ENCODE measurements at regions not wholly inside any gene's neighbourhood (a gene's known extent, or its start where the extent isn't known, plus 50 kb on each side); places are given as distances from the start of the nearest gene placed in this dataset.
"Not testable (repeated sequence)": the region's sequence is repeated elsewhere in the genome, so short reads cannot be mapped to it uniquely, and the experiment has no call there.

GRCh38 chr7:115635876-115636275, 394.7 kb downstream of the TFEC start:
- no peak for DNase-seq

GRCh38 chr7:115635376-115635775, 395.2 kb downstream of the TFEC start:
- DNase-seq: no peak

GRCh38 chr7:115634633-115635032, 395.9 kb downstream of the TFEC start:
- peak; percentile 15 for DNase-seq

- DNase-seq: no peak
Measured at GRCh38 chr7:115632636-115633035, 397.9 kb downstream of the TFEC start.

GRCh38 chr7:115631782-115632181, 398.8 kb downstream of the TFEC start:
- no peak for DNase-seq

GRCh38 chr7:115630049-115630448, 400.5 kb downstream of the TFEC start:
- DNase-seq: no peak

- no peak for DNase-seq
Measured at GRCh38 chr7:115618676-115619075, 411.9 kb downstream of the TFEC start.

- DNase-seq: no peak
Measured at GRCh38 chr7:115613836-115614235, 416.7 kb downstream of the TFEC start.

GRCh38 chr7:115603416-115603815, 427.1 kb downstream of the TFEC start:
- DNase-seq: no peak

GRCh38 chr7:115600207-115600606, 430.4 kb downstream of the TFEC start:
- DNase-seq: no peak

- not testable (repeated sequence) for DNase-seq
Measured at GRCh38 chr7:115599184-115599583, 431.4 kb downstream of the TFEC start.

- not testable (repeated sequence) for DNase-seq
Measured at GRCh38 chr7:115597220-115597619, 433.3 kb downstream of the TFEC start.

GRCh38 chr7:115593111-115593510, 437.5 kb downstream of the TFEC start:
- DNase-seq: no peak

GRCh38 chr7:115585015-115585718, 445.4 kb downstream of the TFEC start:
- DNase-seq: no peak

GRCh38 chr7:115582956-115583355, 447.6 kb downstream of the TFEC start:
- no peak for DNase-seq

GRCh38 chr7:115578576-115578975, 452.0 kb downstream of the TFEC start:
- DNase-seq: no peak

- no peak for DNase-seq
Measured at GRCh38 chr7:115574681-115575291, 455.8 kb downstream of the TFEC start.

GRCh38 chr7:115572111-115572510, 458.5 kb downstream of the TFEC start:
- DNase-seq: no peak

- no peak for DNase-seq
Measured at GRCh38 chr7:115561335-115562110, 469.0 kb downstream of the TFEC start.

- no peak for DNase-seq
Measured at GRCh38 chr7:115559877-115560276, 470.7 kb downstream of the TFEC start.

- DNase-seq: no peak
Measured at GRCh38 chr7:115558161-115558560, 472.4 kb downstream of the TFEC start.

GRCh38 chr7:115557296-115557695, 473.3 kb downstream of the TFEC start:
- DNase-seq: not testable (repeated sequence)

GRCh38 chr7:115552766-115553165, 477.8 kb downstream of the TFEC start:
- no peak for DNase-seq

GRCh38 chr7:115549910-115550309, 480.7 kb downstream of the TFEC start:
- DNase-seq: no peak

Measured in NCI-H2029 treated with DMSO at 0.1 percent for 48 hours (cell line).